Esophagus squamous epithelium (tissue), 4 donors: ENCODE measurements at regions not wholly inside any gene's neighbourhood (a gene's known extent, or its start where the extent isn't known, plus 50 kb on each side); places are given as distances from the start of the nearest gene placed in this dataset.

Source experiments
- CTCF ChIP-seq, 6 experiments: fragments of 450-650 bp in 4 of 6; fragments of 200-600 bp in 2 of 6; sonication (generic) in 2 of 6; IDR thresholded peaks; one replicate each; pipeline ENCODE4 v1.5.1; 2016 to 2019; ENCODE audit warnings: antibody characterized with exemption in 6 of 6, mild to moderate bottlenecking in 4 of 6, moderate library complexity in 4 of 6
- POLR2A ChIP-seq, 4 donors: fragments of 450-650 bp; IDR thresholded peaks; one replicate each; pipeline ENCODE4 v1.6.1; 2017; ENCODE audit warnings: antibody characterized with exemption in 4 of 4, mild to moderate bottlenecking in 4 of 4, moderate library complexity in 3 of 4

- TF ChIP-seq CTCF (IDR thresholded peaks at IDR 0.05) (no peak), POLR2A (IDR thresholded peaks at IDR 0.05) (no peak)
Measured at GRCh38 chr12:105861227-105861626, 277.5 kb downstream of the NUAK1 start.
